NCI-H146 (cell line): ENCODE measurements at regions not wholly inside any gene's neighbourhood (a gene's known extent, or its start where the extent isn't known, plus 50 kb on each side); places are given as distances from the start of the nearest gene placed in this dataset.
"Not testable (repeated sequence)": the region's sequence is repeated elsewhere in the genome, so short reads cannot be mapped to it uniquely, and the experiment has no call there.

ENCODE experiments used
- DNase-seq: peaks from one replicate; lab custom pipeline; 2025; lab: John Stamatoyannopoulos, UW

GRCh38 chr14:41549821-41550607 is 56.7 kb upstream of the LRFN5 start:
- no peak for DNase-seq

DNA sequence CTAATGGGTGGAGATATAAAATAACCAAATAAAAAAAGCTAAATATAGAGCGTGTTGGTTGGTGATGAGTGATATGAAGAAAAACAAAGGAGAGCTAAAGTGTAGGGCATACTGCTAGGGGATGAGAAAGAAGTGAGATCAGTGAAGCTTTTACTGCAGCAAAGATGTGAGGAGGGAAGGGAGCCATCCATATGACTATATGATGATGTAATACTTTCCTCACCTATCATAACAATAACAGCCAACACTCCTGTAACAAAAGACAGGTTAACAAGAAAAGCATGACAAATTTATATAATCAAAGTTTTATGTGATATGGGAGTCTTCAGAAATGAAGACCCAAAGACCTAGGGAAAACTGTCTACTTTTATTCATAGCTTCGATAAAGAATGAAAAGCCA is 57.4 kb upstream of the LRFN5 start:
- DNase-seq, result no peak

DNA sequence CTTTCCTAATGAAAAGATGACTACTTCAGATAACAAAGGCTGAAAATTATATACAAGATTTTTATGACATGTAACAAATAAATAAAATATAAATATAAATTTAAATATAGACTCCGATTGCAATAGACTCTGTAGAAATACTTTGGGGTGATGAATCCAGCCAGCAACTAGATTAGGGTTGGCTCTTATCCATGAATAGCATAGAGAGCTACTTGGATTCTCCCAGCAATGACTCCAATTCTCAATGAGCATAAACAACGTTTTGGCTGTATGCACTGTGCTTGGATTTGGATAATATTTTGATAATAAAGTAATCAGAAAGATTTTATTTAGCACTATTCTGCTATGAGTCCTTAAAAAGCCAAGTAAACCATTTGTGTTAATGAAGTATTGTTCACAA is 58.0 kb upstream of the LRFN5 start:
- no peak for DNase-seq

- no peak for DNase-seq
Measured at GRCh38 chr14:41541333-41541732, 65.3 kb upstream of the LRFN5 start.

DNA sequence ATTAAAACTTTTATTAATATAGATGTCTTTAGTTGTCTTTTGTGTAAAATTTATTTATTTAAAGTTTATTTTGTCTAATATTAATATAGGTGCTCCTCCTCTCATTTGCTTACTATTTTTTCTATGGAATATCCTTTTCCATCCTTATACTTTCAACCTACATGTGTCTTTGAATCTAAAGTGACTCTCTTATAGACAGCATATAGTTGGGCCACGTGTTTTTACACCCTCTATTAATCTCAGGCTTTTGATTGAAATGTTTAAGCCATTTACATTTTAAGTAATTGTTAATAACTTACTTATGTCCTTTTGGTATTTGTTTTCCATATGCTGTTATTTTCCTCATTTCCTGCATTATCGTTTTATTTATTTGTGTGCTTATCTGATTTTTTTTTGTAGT is 74.4 kb upstream of the LRFN5 start:
- no peak for DNase-seq

DNA sequence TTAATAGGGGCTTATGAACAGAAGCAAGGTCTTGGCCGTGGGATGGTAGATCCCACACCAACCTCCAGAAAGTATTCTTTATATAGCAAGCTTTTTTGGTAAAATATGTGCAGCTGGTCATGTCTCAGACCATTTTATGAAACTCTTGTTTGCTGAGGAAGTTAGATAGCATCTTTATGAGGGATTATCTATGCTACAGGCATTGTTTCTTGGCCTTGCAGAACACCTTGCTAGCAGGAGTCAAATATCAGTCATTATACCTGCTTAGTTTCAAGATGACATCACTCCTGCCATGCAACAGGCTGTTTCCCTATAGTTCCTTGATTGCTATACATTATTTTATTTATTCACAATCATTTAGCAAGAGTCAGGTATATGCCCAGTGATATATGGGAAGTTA is 84.8 kb upstream of the LRFN5 start:
- peak; percentile 10 for DNase-seq

- DNase-seq, result not testable (repeated sequence)
Measured at GRCh38 chr14:41518030-41518429, 88.6 kb upstream of the LRFN5 start.

DNA sequence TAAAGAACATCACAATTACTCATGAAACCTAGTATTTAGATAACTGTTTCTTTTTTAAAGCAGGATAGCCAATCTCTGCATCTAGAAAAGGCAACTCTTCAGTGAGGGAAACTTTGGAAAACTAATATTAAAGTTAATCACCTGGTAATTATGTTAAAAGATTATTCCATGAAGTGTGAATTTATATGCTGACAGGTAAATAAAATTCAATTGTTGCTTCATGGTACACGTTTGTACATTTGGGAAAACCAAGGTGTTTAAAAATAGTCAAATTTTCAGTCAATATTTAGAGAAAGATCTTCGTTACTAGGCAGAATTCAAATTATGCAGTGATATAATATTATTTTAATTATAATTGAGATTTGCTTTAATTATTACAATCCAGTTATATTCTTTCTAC is 100.1 kb upstream of the LRFN5 start:
- DNase-seq, result no peak

DNA sequence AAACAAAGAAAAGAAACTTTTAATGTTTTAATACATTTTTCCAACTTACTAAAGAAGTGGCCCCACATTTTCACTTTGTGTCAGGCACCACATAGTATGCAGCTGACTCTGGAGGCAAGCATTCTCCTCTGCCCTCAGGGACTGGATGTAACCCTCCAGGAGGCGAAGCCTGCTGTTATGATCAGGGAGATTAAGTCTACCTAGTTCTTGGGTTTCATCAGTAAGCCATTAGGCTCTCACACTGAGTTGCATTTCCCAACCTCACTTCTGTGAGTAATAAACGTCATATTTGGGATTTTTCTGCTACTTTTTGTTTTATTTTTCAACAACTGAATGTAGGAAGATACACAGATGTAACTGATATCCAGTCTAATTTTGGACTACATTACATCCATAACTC is 101.2 kb upstream of the LRFN5 start:
- peak; percentile 10 for DNase-seq

GRCh38 chr14:41498959-41499358 is 107.7 kb upstream of the LRFN5 start:
- DNase-seq, result no peak

DNA sequence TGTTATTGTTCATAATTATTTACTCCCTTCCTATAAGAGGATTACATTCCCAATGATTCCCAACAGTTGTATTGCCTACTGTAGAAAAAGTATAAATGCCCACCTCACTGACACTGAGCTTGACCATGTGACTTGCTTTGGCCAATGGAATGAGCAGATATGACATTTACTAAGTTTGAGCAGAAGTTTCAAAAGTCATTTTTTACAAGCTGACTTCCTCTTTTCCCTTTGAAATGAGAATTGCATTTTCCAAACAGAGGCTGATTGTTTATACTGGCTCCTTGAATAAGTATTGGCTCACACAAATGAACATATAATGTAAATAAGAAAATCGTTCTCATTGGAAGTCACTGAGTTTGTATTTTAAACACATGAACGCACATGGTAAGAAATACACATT is 116.4 kb upstream of the LRFN5 start:
- no peak for DNase-seq

- DNase-seq, result no peak
Measured at GRCh38 chr14:41489315-41489972, 117.2 kb upstream of the LRFN5 start.

DNA sequence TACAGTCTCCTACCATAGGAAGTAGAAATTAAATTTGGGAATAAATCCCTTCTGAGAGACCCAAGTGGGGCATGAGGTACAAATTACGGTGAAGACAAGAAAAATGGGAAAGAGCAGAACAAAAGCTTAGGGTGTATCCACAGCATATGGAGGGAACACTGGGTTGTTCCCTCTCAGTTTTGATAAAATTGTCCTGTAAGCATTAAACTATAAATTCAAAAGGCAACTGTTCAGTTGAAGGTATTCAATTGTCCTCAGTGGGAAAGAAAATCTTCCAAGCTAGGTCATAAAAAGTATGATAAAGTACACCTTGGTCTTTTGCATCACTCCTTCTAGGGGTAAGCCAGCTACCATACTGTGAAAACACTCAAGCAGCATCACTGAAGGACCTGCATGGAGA is 118.3 kb upstream of the LRFN5 start:
- no peak for DNase-seq

DNA sequence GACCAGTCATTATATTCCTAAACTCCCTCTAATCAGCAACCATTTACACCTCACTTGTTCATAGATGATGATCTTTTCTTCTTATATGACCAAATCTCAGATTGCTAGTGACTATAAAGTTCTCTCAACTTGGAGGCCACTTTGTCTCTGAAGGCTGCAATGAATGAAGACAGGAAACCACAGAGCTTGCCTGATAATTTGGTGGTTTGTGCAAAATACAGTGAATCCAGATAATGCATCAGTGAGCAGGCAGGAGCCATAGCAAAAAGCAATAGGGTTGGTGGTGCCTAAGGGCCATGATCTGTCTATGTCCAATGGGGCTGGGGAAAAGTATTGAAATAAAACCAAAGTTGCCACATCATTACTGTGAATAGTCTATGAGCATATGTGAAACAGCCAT is 123.8 kb upstream of the LRFN5 start:
- no peak for DNase-seq

GRCh38 chr14:41476526-41476925 is 130.2 kb upstream of the LRFN5 start:
- no peak for DNase-seq

DNA sequence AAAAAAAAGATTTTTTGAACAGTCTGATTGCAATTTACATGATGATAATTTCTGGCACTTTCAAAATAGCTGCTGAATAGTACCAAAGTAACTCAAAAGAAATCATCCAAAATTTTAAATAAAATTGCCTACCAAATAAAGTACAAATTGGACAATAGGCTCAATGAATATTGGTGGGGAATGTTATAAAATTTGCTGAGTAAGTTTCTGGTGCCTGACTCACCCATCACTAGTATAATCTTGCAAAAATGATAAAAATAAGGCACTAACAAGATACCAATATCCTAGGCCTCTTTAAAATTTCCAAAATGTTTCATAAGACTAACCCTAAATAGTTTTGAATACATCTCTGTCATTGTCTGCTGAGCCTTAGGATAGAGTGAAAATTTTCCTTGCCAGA is 145.3 kb upstream of the LRFN5 start:
- DNase-seq, result no peak

DNA sequence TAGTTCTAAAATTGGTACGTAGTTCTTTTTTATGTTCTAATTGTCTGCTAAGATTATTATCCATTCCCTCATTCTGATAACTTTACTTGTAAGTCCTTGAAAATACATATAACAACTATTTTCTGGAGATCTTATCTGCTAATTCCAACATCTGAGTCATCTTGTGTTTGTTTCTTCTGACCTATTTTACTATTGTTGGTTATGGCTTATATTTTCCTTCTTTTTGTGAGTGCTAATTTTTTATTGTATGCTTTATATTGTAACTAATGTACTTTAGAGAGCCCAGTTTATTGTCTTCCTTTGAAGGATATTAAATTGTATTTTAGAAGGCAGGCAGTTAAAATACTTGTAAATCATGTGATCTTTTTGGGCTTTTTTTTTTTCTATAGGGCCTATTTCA is 149.3 kb upstream of the LRFN5 start:
- DNase-seq, result no peak

- DNase-seq, result no peak
Measured at GRCh38 chr14:41449066-41449465, 157.6 kb upstream of the LRFN5 start.

- DNase-seq, result no peak
Measured at GRCh38 chr14:41446008-41446407, 160.7 kb upstream of the LRFN5 start.

GRCh38 chr14:41423503-41423902 is 183.2 kb upstream of the LRFN5 start:
- DNase-seq, result no peak

DNA sequence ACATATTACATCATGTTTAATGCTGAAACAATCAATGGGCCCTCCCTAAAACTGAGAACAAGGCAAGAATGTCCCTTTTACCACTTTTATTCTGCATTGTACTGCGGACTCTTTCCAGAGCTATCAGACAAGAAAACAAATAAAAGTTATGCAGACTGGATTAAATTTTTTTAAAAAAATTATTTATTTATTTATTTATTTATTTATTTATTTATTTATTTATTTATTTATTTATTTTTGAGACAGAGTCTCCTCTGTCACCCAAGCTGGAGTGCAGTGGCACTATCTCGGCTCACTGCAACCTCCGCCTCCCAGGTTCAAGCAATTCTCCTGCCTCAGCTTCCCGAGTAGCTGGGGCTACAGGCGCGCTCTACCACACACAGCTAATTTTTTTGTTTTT is 185.4 kb upstream of the LRFN5 start:
- not testable (repeated sequence) for DNase-seq

- no peak for DNase-seq
Measured at GRCh38 chr14:41419709-41420108, 187.0 kb upstream of the LRFN5 start.

DNA sequence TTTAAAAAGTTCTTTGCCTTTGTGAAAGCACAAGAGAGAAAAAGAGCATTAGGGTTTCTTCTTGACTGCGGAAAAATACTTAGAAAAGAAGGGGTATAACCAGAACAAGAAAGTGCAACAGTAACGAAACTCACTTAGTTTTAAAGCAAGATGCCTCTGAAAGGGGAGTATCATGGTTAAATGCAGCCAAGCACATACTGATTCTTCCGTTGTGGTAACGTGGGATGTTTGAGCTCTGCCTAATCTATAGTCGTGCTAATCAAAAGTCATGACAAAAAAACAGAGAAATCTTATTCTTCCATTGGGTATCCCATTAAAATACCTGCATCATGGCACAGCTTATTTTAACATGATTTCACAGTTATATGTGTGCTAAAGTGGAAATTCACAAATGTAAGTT is 187.8 kb upstream of the LRFN5 start:
- no peak for DNase-seq

GRCh38 chr14:41409806-41410205 is 196.9 kb upstream of the LRFN5 start:
- no peak for DNase-seq
